Ascending aorta (tissue), 2 donors: ENCODE measurements at regions not wholly inside any gene's neighbourhood (a gene's known extent, or its start where the extent isn't known, plus 50 kb on each side); places are given as distances from the start of the nearest gene placed in this dataset.

Source experiments
- DNase-seq, 2 donors: peaks; one replicate each; pipeline ENCODE4 v3.0.0-alpha.2; 2019; ENCODE audit warnings: low spot score in 2 of 2
- H3K27ac ChIP-seq, 2 donors: fragments of 200-600 bp; sonication (generic); one replicate each; pipeline ENCODE4 v1.5.1; 2016 to 2017; ENCODE audit warnings: mild to moderate bottlenecking in 1 of 2
- H3K27me3 ChIP-seq: fragments of 200-600 bp; sonication (generic); one replicate; pipeline ENCODE4 v1.5.1; 2017
- H3K36me3 ChIP-seq, 2 donors: fragments of 200-600 bp; sonication (generic); one replicate each; pipeline ENCODE4 v1.5.1; 2016
- H3K4me1 ChIP-seq, 2 donors: fragments of 200-600 bp; sonication (generic); one replicate each; pipeline ENCODE4 v1.5.1; 2016 to 2017; ENCODE audit warnings: mild to moderate bottlenecking in 1 of 2
- H3K4me3 ChIP-seq, 2 donors: fragments of 200-600 bp; sonication (generic); one replicate each; pipeline ENCODE4 v1.5.1; 2016 to 2017; ENCODE audit warnings: mild to moderate bottlenecking in 1 of 2
- H3K9me3 ChIP-seq, 2 donors: fragments of 200-600 bp; sonication (generic); one replicate each; pipeline ENCODE4 v1.5.1; 2016
- CTCF ChIP-seq, 3 experiments: fragments of 200-600 bp in 2 of 3; fragments of 450-650 bp in 1 of 3; sonication (generic) in 2 of 3; IDR thresholded peaks; one replicate each; pipeline ENCODE4 v1.5.1; 2016 to 2019; ENCODE audit warnings: antibody characterized with exemption in 3 of 3, mild to moderate bottlenecking in 1 of 3, moderate library complexity in 1 of 3
- intact Hi-C: fragments of 100-400 bp; cut with DNase I; formaldehyde crosslinking; loops from one replicate; pipeline ENCODE4 v1.15.1; 2023

- TF ChIP-seq CTCF (IDR thresholded peaks at IDR 0.05), result no peak
- no peak overlapping the region for H3K4me3 ChIP-seq
These were observed 385.8 kb upstream of the DUSP10 start for GRCh38 chr1:222127526-222128152.

GRCh38 chr1:222127096-222127495, 385.2 kb upstream of the DUSP10 start:
- no peaks in the 10 kb centered on the region for H3K4me1 ChIP-seq
- TF ChIP-seq CTCF (IDR thresholded peaks at IDR 0.05), result no peak
- H3K36me3 ChIP-seq, result no peaks in the 10 kb centered on the region
- intact Hi-C loops, result no loop called here
- H3K27ac ChIP-seq, result no peak overlapping the region
- no peak overlapping the region for H3K4me3 ChIP-seq
- no peak for DNase-seq
- no peaks in the 10 kb centered on the region for H3K27me3 ChIP-seq
- H3K9me3 ChIP-seq, result no peaks in the 10 kb centered on the region

More at GRCh38 chr1:222127526-222128152, 385.8 kb upstream of the DUSP10 start:
- DNase-seq, result no peak
- H3K36me3 ChIP-seq, result no peaks in the 10 kb centered on the region
- no peaks in the 10 kb centered on the region for H3K4me1 ChIP-seq
- no peaks in the 10 kb centered on the region for H3K27me3 ChIP-seq
- H3K27ac ChIP-seq, result no peak overlapping the region
- intact Hi-C loops, result no loop called here
- H3K9me3 ChIP-seq, result no peaks in the 10 kb centered on the region

- no peak for DNase-seq
- Histone ChIP-seq H3K4me3 (no peak overlapping the region), H3K27ac (no peak overlapping the region), H3K4me1 (no peaks in the 10 kb centered on the region), H3K9me3 (no peaks in the 10 kb centered on the region), H3K27me3 (no peaks in the 10 kb centered on the region), H3K36me3 (no peaks in the 10 kb centered on the region)
- no peak for TF ChIP-seq CTCF (IDR thresholded peaks at IDR 0.05)
- intact Hi-C loops, result no loop called here
These were observed 384.2 kb upstream of the DUSP10 start for GRCh38 chr1:222126052-222126451.

GRCh38 chr1:222124602-222125001, 382.7 kb upstream of the DUSP10 start:
- no peak for DNase-seq
- Histone ChIP-seq H3K36me3 (no peaks in the 10 kb centered on the region), H3K4me1 (no peaks in the 10 kb centered on the region), H3K4me3 (no peak overlapping the region), H3K9me3 (no peaks in the 10 kb centered on the region), H3K27me3 (no peaks in the 10 kb centered on the region), H3K27ac (no peak overlapping the region)
- intact Hi-C loops, result no loop called here
- no peak for TF ChIP-seq CTCF (IDR thresholded peaks at IDR 0.05)

GRCh38 chr1:222123111-222123510, 381.2 kb upstream of the DUSP10 start:
- no peak for TF ChIP-seq CTCF (IDR thresholded peaks at IDR 0.05)
- Histone ChIP-seq H3K9me3 (no peaks in the 10 kb centered on the region), H3K4me1 (no peaks in the 10 kb centered on the region), H3K27me3 (no peaks in the 10 kb centered on the region), H3K27ac (no peak overlapping the region), H3K4me3 (no peak overlapping the region), H3K36me3 (no peaks in the 10 kb centered on the region)
- intact Hi-C loops, result no loop called here
- DNase-seq, result no peak

- H3K4me3 ChIP-seq, result no peak overlapping the region
- no peaks in the 10 kb centered on the region for H3K36me3 ChIP-seq
- TF ChIP-seq CTCF (IDR thresholded peaks at IDR 0.05), result no peak
- no peak for DNase-seq
- H3K9me3 ChIP-seq, result no peaks in the 10 kb centered on the region
- intact Hi-C loops, result no loop called here
- H3K27ac ChIP-seq, result no peak overlapping the region
- no peaks in the 10 kb centered on the region for H3K4me1 ChIP-seq
- H3K27me3 ChIP-seq, result no peaks in the 10 kb centered on the region
These were observed 375.9 kb upstream of the DUSP10 start for GRCh38 chr1:222117809-222118208.
